ENCODE measurements at regions not wholly inside any gene's neighbourhood (a gene's known extent, or its start where the extent isn't known, plus 50 kb on each side); places are given as distances from the start of the nearest gene placed in this dataset.

DNA sequence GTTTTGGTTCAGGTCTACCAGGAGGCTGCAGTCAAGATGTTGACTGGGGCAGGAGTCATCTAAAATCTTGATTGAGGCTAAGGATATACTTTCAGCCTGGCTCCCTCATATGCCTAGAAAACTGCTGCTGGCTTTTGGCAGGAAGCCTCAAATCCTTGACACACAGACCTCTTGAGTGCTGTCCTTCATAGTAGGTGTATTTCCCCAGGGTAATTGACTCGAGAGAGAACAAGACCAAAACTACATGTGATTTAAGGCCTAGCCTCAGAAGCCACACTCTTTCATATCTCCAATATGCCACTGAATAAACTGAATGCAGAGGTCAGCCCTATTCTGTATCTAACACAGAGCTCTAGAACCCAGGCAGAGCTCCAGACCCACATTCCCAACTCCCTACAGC, 402.3 kb upstream of the ADAMTS16 start:
- Histone ChIP-seq H3K4me1 (ENCODE audit: control insufficient read depth in 3 of 3, insufficient read depth in 2 of 3, low read depth in 1 of 3, low read length in 2 of 3) (no peaks in the 10 kb centered on the region), H3K9me3 (ENCODE audit: control insufficient read depth in 2 of 2, insufficient read depth in 1 of 2, low read depth in 1 of 2, low read length in 1 of 2) (no peaks in the 10 kb centered on the region), H3K4me3 (ENCODE audit: low read depth in 1 of 3, low read length in 3 of 3) (no peak overlapping the region), H3K27ac (ENCODE audit: low read depth in 1 of 3, low read length in 2 of 3) (no peak overlapping the region), H3K27me3 (ENCODE audit: control insufficient read depth in 3 of 3, insufficient read depth in 3 of 3, low read length in 3 of 3) (no peaks in the 10 kb centered on the region), H3K36me3 (ENCODE audit: control insufficient read depth in 3 of 3, insufficient read depth in 2 of 3, low read depth in 1 of 3, low read length in 3 of 3) (no peaks in the 10 kb centered on the region)
- DNase-seq (no peak), FAIRE-seq (no peak)
- 25 to 57% (median 51%) methylated on average over 1 of the region's 1 CpG for WGBS, 3 donors

DNA sequence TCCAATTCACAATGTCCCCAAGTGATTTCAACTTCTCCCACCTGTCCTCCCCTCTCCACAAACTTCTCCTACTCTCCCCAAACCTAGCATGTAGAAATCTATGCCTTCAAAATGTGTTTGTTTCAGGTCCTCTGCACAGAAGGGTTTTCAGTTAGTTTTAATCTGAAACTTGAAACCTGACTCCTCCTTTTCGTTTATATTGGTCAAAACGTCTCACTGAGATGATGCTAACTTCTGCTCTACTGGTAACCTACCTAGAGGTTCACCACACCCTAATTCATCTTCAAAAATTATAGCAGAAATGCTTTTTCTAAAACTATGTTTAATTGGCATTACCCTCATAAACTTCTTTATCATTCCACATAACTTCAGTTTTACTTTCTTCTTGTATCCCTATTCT, 401.8 kb upstream of the ADAMTS16 start:
- Histone ChIP-seq H3K36me3 (ENCODE audit: control insufficient read depth in 3 of 3, insufficient read depth in 2 of 3, low read depth in 1 of 3, low read length in 3 of 3) (no peaks in the 10 kb centered on the region), H3K4me3 (ENCODE audit: low read depth in 1 of 3, low read length in 3 of 3) (no peak overlapping the region), H3K9me3 (ENCODE audit: control insufficient read depth in 2 of 2, insufficient read depth in 1 of 2, low read depth in 1 of 2, low read length in 1 of 2) (no peaks in the 10 kb centered on the region), H3K27me3 (ENCODE audit: control insufficient read depth in 3 of 3, insufficient read depth in 3 of 3, low read length in 3 of 3) (no peaks in the 10 kb centered on the region), H3K27ac (ENCODE audit: low read depth in 1 of 3, low read length in 2 of 3) (no peak overlapping the region), H3K4me1 (ENCODE audit: control insufficient read depth in 3 of 3, insufficient read depth in 2 of 3, low read depth in 1 of 3, low read length in 2 of 3) (no peaks in the 10 kb centered on the region)
- no peak for FAIRE-seq
- DNase-seq, result no peak
- WGBS, 3 donors, result 35 to 49% (median 47%) methylated on average over 2 of the region's 2 CpGs

DNA sequence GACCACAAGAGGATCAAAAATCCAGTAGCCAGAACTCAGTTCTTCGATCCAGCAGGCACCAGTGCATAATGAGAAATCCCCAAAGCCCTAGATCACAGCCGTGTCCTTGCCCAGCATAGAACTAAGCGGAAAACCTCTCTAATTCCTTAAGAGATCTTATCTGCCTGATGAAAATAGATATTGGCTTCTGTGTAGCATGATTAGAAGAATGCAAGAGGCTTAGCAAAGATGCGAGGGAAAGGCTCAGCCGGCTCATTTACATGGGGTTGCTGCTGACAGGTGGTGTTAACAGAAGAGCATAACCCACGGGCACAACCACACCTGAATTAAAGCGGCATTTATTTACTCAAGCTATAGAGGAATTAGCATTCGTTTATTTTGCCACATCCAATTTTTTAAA, 400.0 kb upstream of the ADAMTS16 start:
- no peaks in the 10 kb centered on the region for H3K9me3 ChIP-seq (ENCODE audit: control insufficient read depth in 2 of 2, insufficient read depth in 1 of 2, low read depth in 1 of 2, low read length in 1 of 2)
- no peak for DNase-seq
- no peaks in the 10 kb centered on the region for H3K36me3 ChIP-seq (ENCODE audit: control insufficient read depth in 3 of 3, insufficient read depth in 2 of 3, low read depth in 1 of 3, low read length in 3 of 3)
- H3K4me3 ChIP-seq (ENCODE audit: low read depth in 1 of 3, low read length in 3 of 3), result no peak overlapping the region
- H3K27ac ChIP-seq (ENCODE audit: low read depth in 1 of 3, low read length in 2 of 3), result no peak overlapping the region
- WGBS, 3 donors, result 55 to 59% (median 57%) methylated on average over 8 of the region's 8 CpGs
- no peak for FAIRE-seq
- no peaks in the 10 kb centered on the region for H3K4me1 ChIP-seq (ENCODE audit: control insufficient read depth in 3 of 3, insufficient read depth in 2 of 3, low read depth in 1 of 3, low read length in 2 of 3)
- H3K27me3 ChIP-seq (ENCODE audit: control insufficient read depth in 3 of 3, insufficient read depth in 3 of 3, low read length in 3 of 3), result no peaks in the 10 kb centered on the region

DNA sequence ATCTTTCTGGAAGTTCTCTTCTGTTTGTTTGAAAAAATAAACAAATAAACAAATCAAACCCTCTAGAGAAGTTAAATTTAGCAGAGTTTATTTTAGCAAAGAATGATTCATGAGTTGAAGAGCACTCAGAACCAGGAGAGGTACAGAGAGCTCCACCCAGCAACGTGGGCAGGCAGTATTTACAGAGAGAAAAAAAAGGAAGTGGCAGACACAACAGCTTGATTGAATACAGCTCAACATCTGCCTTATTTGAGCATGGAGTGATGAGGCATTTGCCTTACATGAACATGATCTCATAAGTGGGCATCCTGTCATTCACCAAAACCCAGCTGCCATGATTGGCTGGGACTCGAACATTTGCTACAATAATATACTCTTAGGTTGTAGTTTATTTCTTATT, 381.6 kb upstream of the ADAMTS16 start:
- Histone ChIP-seq H3K27ac (ENCODE audit: low read depth in 1 of 3, low read length in 2 of 3) (no peak overlapping the region), H3K4me1 (ENCODE audit: control insufficient read depth in 3 of 3, insufficient read depth in 2 of 3, low read depth in 1 of 3, low read length in 2 of 3) (no peaks in the 10 kb centered on the region), H3K27me3 (ENCODE audit: control insufficient read depth in 3 of 3, insufficient read depth in 3 of 3, low read length in 3 of 3) (no peaks in the 10 kb centered on the region), H3K4me3 (ENCODE audit: low read depth in 1 of 3, low read length in 3 of 3) (no peak overlapping the region), H3K36me3 (ENCODE audit: control insufficient read depth in 3 of 3, insufficient read depth in 2 of 3, low read depth in 1 of 3, low read length in 3 of 3) (no peaks in the 10 kb centered on the region), H3K9me3 (ENCODE audit: control insufficient read depth in 2 of 2, insufficient read depth in 1 of 2, low read depth in 1 of 2, low read length in 1 of 2) (no peaks in the 10 kb centered on the region)
- DNase-seq (no peak), FAIRE-seq (no peak)
- 40 to 48% (median 47%) methylated on average over 2 of the region's 2 CpGs for WGBS, 3 donors

DNA sequence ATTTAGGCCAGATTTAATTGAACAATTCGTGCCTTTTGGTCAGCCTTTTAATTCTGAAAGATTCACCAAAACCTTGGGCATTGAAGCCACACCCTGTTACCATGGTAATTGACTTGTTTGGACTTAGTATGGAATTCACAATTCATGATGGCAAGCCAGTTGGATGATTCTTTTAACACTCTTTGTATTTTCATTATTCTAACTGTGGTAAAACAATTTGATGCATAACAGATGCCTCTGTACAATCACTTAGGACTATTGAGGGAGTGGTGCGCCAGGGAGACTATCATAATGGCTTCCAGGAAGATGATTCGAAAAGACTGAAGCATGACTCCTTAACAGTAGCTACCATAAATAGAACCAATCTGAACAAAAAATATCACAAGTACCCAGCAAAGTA, 381.1 kb upstream of the ADAMTS16 start:
- no peak overlapping the region for H3K4me3 ChIP-seq (ENCODE audit: low read depth in 1 of 3, low read length in 3 of 3)
- H3K36me3 ChIP-seq (ENCODE audit: control insufficient read depth in 3 of 3, insufficient read depth in 2 of 3, low read depth in 1 of 3, low read length in 3 of 3), result no peaks in the 10 kb centered on the region
- no peak for DNase-seq
- FAIRE-seq, result no peak
- WGBS, 3 donors, result 57 to 75% (median 61%) methylated on average over 3 of the region's 3 CpGs
- H3K4me1 ChIP-seq (ENCODE audit: control insufficient read depth in 3 of 3, insufficient read depth in 2 of 3, low read depth in 1 of 3, low read length in 2 of 3), result no peaks in the 10 kb centered on the region
- no peaks in the 10 kb centered on the region for H3K9me3 ChIP-seq (ENCODE audit: control insufficient read depth in 2 of 2, insufficient read depth in 1 of 2, low read depth in 1 of 2, low read length in 1 of 2)
- no peak overlapping the region for H3K27ac ChIP-seq (ENCODE audit: low read depth in 1 of 3, low read length in 2 of 3)
- H3K27me3 ChIP-seq (ENCODE audit: control insufficient read depth in 3 of 3, insufficient read depth in 3 of 3, low read length in 3 of 3), result no peaks in the 10 kb centered on the region

DNA sequence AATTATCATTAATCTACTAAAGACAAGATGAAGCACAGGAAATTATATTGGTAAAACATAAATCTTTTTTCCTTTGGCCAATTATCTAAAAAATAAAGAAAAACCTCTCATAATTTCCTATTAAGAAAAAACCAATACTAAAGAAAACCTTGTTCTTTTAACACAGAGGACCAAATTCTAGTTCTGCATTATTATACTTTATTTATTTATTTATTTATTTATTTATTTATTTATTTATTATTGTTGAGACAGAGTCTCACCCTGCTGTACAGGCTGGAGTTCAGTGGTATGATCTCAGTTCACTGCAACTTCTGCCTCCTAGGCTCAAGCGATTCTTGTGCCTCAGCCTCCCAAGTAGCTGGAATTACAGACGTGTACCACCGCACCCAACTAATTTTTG, 377.8 kb upstream of the ADAMTS16 start:
- Histone ChIP-seq H3K27ac (ENCODE audit: low read depth in 1 of 3, low read length in 2 of 3) (no peak overlapping the region), H3K4me3 (ENCODE audit: low read depth in 1 of 3, low read length in 3 of 3) (no peak overlapping the region), H3K4me1 (ENCODE audit: control insufficient read depth in 3 of 3, insufficient read depth in 2 of 3, low read depth in 1 of 3, low read length in 2 of 3) (no peaks in the 10 kb centered on the region), H3K36me3 (ENCODE audit: control insufficient read depth in 3 of 3, insufficient read depth in 2 of 3, low read depth in 1 of 3, low read length in 3 of 3) (no peaks in the 10 kb centered on the region), H3K9me3 (ENCODE audit: control insufficient read depth in 2 of 2, insufficient read depth in 1 of 2, low read depth in 1 of 2, low read length in 1 of 2) (peaks cover 0 to 7% of the 10 kb centered on the region in 2 donors), H3K27me3 (ENCODE audit: control insufficient read depth in 3 of 3, insufficient read depth in 3 of 3, low read length in 3 of 3) (no peaks in the 10 kb centered on the region)
- 92 to 94% (median 94%) methylated on average over 3 of the region's 3 CpGs for WGBS, 3 donors
- no peak for FAIRE-seq
- DNase-seq, result no peak

DNA sequence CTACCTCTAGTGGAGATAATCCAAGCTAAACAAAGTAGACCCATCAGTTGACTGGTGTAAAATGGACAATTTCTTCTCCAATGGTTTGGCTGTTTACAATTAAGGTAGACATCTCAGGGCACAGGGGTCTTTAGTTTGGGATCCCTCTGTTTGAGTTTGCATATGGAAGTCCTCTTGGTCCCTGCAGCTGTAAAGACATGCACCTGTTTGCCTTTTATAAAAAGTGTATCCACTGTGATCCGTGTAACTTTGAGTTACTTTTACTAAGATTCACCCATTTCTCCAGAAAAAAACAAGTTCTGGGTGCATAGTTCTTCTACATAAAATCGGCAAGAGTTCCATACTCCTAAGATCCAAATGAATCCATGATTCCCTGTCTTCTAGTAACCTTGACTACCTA, 374.7 kb upstream of the ADAMTS16 start:
- no peak for FAIRE-seq
- Histone ChIP-seq H3K4me1 (ENCODE audit: control insufficient read depth in 3 of 3, insufficient read depth in 2 of 3, low read depth in 1 of 3, low read length in 2 of 3) (no peaks in the 10 kb centered on the region), H3K9me3 (ENCODE audit: control insufficient read depth in 2 of 2, insufficient read depth in 1 of 2, low read depth in 1 of 2, low read length in 1 of 2) (peaks cover 0 to 7% of the 10 kb centered on the region in 2 donors), H3K36me3 (ENCODE audit: control insufficient read depth in 3 of 3, insufficient read depth in 2 of 3, low read depth in 1 of 3, low read length in 3 of 3) (no peaks in the 10 kb centered on the region), H3K27me3 (ENCODE audit: control insufficient read depth in 3 of 3, insufficient read depth in 3 of 3, low read length in 3 of 3) (no peaks in the 10 kb centered on the region), H3K4me3 (ENCODE audit: low read depth in 1 of 3, low read length in 3 of 3) (no peak overlapping the region), H3K27ac (ENCODE audit: low read depth in 1 of 3, low read length in 2 of 3) (no peak overlapping the region)
- no peak for DNase-seq
- WGBS, 3 donors, result 78 to 89% (median 84%) methylated on average over 2 of the region's 2 CpGs

DNA sequence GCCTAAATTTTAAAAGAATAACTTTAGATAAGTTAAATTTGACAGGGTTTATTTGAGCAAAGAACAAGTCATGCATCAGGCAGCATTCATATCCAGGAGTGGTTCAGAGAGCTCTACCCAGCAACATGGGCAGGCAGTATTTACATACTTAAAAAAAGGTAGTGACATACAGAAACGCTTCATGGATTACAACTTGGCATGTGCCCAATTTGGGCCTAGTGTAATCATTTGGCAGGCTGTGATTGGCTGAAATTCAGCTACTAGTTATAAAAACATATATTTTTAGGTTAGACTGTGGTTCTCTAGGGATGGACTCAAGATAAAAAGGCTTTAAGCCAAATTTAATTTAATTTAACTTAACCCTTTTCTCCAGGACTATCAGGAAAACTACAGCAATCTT, 374.0 kb upstream of the ADAMTS16 start:
- WGBS, 3 donors, result 58 to 71% (median 61%) methylated on average over 1 of the region's 1 CpG
- no peak for FAIRE-seq
- DNase-seq, result no peak
- Histone ChIP-seq H3K27me3 (ENCODE audit: control insufficient read depth in 3 of 3, insufficient read depth in 3 of 3, low read length in 3 of 3) (no peaks in the 10 kb centered on the region), H3K4me3 (ENCODE audit: low read depth in 1 of 3, low read length in 3 of 3) (no peak overlapping the region), H3K4me1 (ENCODE audit: control insufficient read depth in 3 of 3, insufficient read depth in 2 of 3, low read depth in 1 of 3, low read length in 2 of 3) (no peaks in the 10 kb centered on the region), H3K36me3 (ENCODE audit: control insufficient read depth in 3 of 3, insufficient read depth in 2 of 3, low read depth in 1 of 3, low read length in 3 of 3) (no peaks in the 10 kb centered on the region), H3K9me3 (ENCODE audit: control insufficient read depth in 2 of 2, insufficient read depth in 1 of 2, low read depth in 1 of 2, low read length in 1 of 2) (peaks cover 0 to 11% of the 10 kb centered on the region in 2 donors), H3K27ac (ENCODE audit: low read depth in 1 of 3, low read length in 2 of 3) (no peak overlapping the region)

DNA sequence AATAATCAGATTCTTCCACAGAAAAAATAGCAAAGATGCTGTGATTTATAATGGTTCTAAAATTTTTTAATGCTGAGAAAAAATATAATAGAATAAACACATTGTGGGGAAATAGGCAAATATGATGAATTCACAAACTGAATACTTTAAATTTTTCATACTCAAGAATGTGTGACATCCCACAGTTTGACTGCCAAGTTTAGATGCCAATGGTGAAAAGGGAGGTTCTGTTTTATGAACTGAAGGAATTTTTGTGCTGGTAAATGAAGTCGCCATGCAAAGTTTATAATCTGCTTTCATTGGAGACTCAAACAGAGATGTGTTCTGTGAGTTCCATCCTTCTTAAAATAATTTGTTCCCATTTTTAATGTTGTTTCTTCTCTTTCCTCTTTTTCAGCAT, 367.5 kb upstream of the ADAMTS16 start:
- 81 to 90% (median 87%) methylated on average over 1 of the region's 1 CpG for WGBS, 3 donors
- H3K27me3 ChIP-seq (ENCODE audit: control insufficient read depth in 3 of 3, insufficient read depth in 3 of 3, low read length in 3 of 3), result no peaks in the 10 kb centered on the region
- no peaks in the 10 kb centered on the region for H3K4me1 ChIP-seq (ENCODE audit: control insufficient read depth in 3 of 3, insufficient read depth in 2 of 3, low read depth in 1 of 3, low read length in 2 of 3)
- no peaks in the 10 kb centered on the region for H3K36me3 ChIP-seq (ENCODE audit: control insufficient read depth in 3 of 3, insufficient read depth in 2 of 3, low read depth in 1 of 3, low read length in 3 of 3)
- DNase-seq (no peak), FAIRE-seq (no peak)
- H3K4me3 ChIP-seq (ENCODE audit: low read depth in 1 of 3, low read length in 3 of 3), result no peak overlapping the region
- H3K9me3 ChIP-seq (ENCODE audit: control insufficient read depth in 2 of 2, insufficient read depth in 1 of 2, low read depth in 1 of 2, low read length in 1 of 2), result peaks cover 0 to 4% of the 10 kb centered on the region in 2 donors
- H3K27ac ChIP-seq (ENCODE audit: low read depth in 1 of 3, low read length in 2 of 3), result no peak overlapping the region

Measured in small intestine (tissue), 7 donors.